NCI-H524 (cell line): ENCODE measurements at regions not wholly inside any gene's neighbourhood (a gene's known extent, or its start where the extent isn't known, plus 50 kb on each side); places are given as distances from the start of the nearest gene placed in this dataset.
A peak's percentile ranks its signal among the peaks of the same experiment; 100 is the strongest.

Source experiments
- DNase-seq, 2 experiments: peaks; one replicate each; lab custom pipeline; 2025; lab: John Stamatoyannopoulos, UW

- no peak for DNase-seq
Measured at GRCh38 chr15:96415513-96416217, 85.2 kb downstream of the NR2F2 start.

- peak in 1 of 2 experiments; percentile 60 for DNase-seq
Measured at GRCh38 chr15:96416218-96416933, 85.9 kb downstream of the NR2F2 start.

- peak; percentile 63 to 84 for DNase-seq
Measured at GRCh38 chr15:96416934-96417759, 86.6 kb downstream of the NR2F2 start.

- DNase-seq = no peak
Measured at GRCh38 chr15:96417760-96418130, 87.2 kb downstream of the NR2F2 start.

GRCh38 chr15:96418146-96418545 is 87.6 kb downstream of the NR2F2 start:
- DNase-seq = no peak

- DNase-seq = no peak
Measured at GRCh38 chr15:96421178-96421601, 90.7 kb downstream of the NR2F2 start.

GRCh38 chr15:96422125-96422524 is 91.6 kb downstream of the NR2F2 start:
- no peak for DNase-seq

- no peak for DNase-seq
Measured at GRCh38 chr15:96424674-96425073, 94.2 kb downstream of the NR2F2 start.

GRCh38 chr15:96428742-96429141 is 98.2 kb downstream of the NR2F2 start:
- no peak for DNase-seq

- no peak for DNase-seq
Measured at GRCh38 chr15:96431786-96432185, 101.3 kb downstream of the NR2F2 start.

GRCh38 chr15:96435022-96435421 is 104.5 kb downstream of the NR2F2 start:
- DNase-seq = no peak

GRCh38 chr15:96435841-96436240 is 105.3 kb downstream of the NR2F2 start:
- DNase-seq = no peak

- no peak for DNase-seq
Measured at GRCh38 chr15:96440978-96441377, 110.5 kb downstream of the NR2F2 start.

- DNase-seq = no peak
Measured at GRCh38 chr15:96442076-96442475, 111.6 kb downstream of the NR2F2 start.

- DNase-seq = no peak
Measured at GRCh38 chr15:96444865-96445264, 114.4 kb downstream of the NR2F2 start.

- DNase-seq = no peak
Measured at GRCh38 chr15:96448923-96449322, 118.4 kb downstream of the NR2F2 start.

GRCh38 chr15:96457841-96458240 is 127.3 kb downstream of the NR2F2 start:
- no peak for DNase-seq

GRCh38 chr15:96460106-96460505 is 129.6 kb downstream of the NR2F2 start:
- DNase-seq = no peak

- DNase-seq = no peak
Measured at GRCh38 chr15:96462768-96463750, 132.6 kb downstream of the NR2F2 start.

- no peak for DNase-seq
Measured at GRCh38 chr15:96466389-96466947, 136.0 kb downstream of the NR2F2 start.

- no peak for DNase-seq
Measured at GRCh38 chr15:96468036-96468435, 137.5 kb downstream of the NR2F2 start.
